ENCODE measurements at regions not wholly inside any gene's neighbourhood (a gene's known extent, or its start where the extent isn't known, plus 50 kb on each side); places are given as distances from the start of the nearest gene placed in this dataset.

- TF ChIP-seq CTCF (conservative IDR thresholded peaks at IDR 0.05 in 1 of 2, IDR thresholded peaks at IDR 0.05 in 1 of 2; ENCODE audit: extremely low read depth in 1 of 2, insufficient read depth in 1 of 2, low read depth in 1 of 2, low read length in 2 of 2) (no peak), EZH2 (IDR thresholded peaks at IDR 0.05; ENCODE audit: borderline replicate concordance, low read length) (no peak)
Observed at GRCh38 chr5:156147944-156148285, 179.0 kb upstream of the SGCD start.
